HUES64 (cell line): ENCODE measurements at regions not wholly inside any gene's neighbourhood (a gene's known extent, or its start where the extent isn't known, plus 50 kb on each side); places are given as distances from the start of the nearest gene placed in this dataset.

ENCODE experiments used
- H3K27ac ChIP-seq: 2 replicates; pipeline ENCODE4 v1.7.0; 2013; ENCODE audit warnings: low read depth, low read length, inconsistent platforms
- H3K27me3 ChIP-seq: 2 replicates; pipeline ENCODE4 v1.6.1; 2013; ENCODE audit warnings: mild to moderate bottlenecking, low read length; ENCODE audit not compliant: insufficient read depth
- H3K36me3 ChIP-seq: 2 replicates; pipeline ENCODE4 v1.6.1; 2013; ENCODE audit warnings: mild to moderate bottlenecking, low read length; ENCODE audit not compliant: insufficient read depth
- H3K4me1 ChIP-seq: 2 replicates; pipeline ENCODE4 v1.6.1; 2013; ENCODE audit warnings: mild to moderate bottlenecking, low read length, moderate library complexity; ENCODE audit not compliant: insufficient read depth
- H3K4me3 ChIP-seq: 2 replicates; pipeline ENCODE4 v1.5.1; 2013; ENCODE audit warnings: mild to moderate bottlenecking, low read length, moderate library complexity
- H3K9ac ChIP-seq: 2 replicates; pipeline ENCODE4 v1.6.1; 2013; ENCODE audit warnings: mild to moderate bottlenecking, low read depth, low read length
- H3K9me3 ChIP-seq: 2 replicates; pipeline ENCODE4 v1.6.1; 2013; ENCODE audit warnings: low read depth, low read length; ENCODE audit not compliant: insufficient read depth
- WGBS: fragments of 150-250, 120-280 bp; methylation state at CpG from one replicate; pipeline ENCODE4 v1.1.7; 2013; ENCODE audit warnings: missing lambda C conversion rate; 5-methylcytosine and 5-hydroxymethylcytosine counted together

- H3K4me3 ChIP-seq = no peak overlapping the region
- H3K9me3 ChIP-seq = peaks cover 16% of the 10 kb centered on the region; the same call in 1 of the 2 replicates
- H3K4me1 ChIP-seq = no peaks in the 10 kb centered on the region
- no peak overlapping the region for H3K9ac ChIP-seq
- H3K36me3 ChIP-seq = no peaks in the 10 kb centered on the region
- 100% methylated on average over 1 of the region's 1 CpG for WGBS
- H3K27me3 ChIP-seq = no peaks in the 10 kb centered on the region
- no peak overlapping the region for H3K27ac ChIP-seq
Observed at GRCh38 chr10:111953949-111954348, 229.6 kb downstream of the GPAM start.

GRCh38 chr10:111954386-111954785 lies 229.2 kb downstream of the GPAM start:
- no peak overlapping the region for H3K9ac ChIP-seq
- peaks cover 16% of the 10 kb centered on the region; the same call in 1 of the 2 replicates for H3K9me3 ChIP-seq
- WGBS = 93% methylated on average over 4 of the region's 4 CpGs
- H3K4me3 ChIP-seq = no peak overlapping the region
- no peaks in the 10 kb centered on the region for H3K36me3 ChIP-seq
- no peak overlapping the region for H3K27ac ChIP-seq
- no peaks in the 10 kb centered on the region for H3K4me1 ChIP-seq
- H3K27me3 ChIP-seq = no peaks in the 10 kb centered on the region

- H3K36me3 ChIP-seq = no peaks in the 10 kb centered on the region
- 94% methylated on average over 6 of the region's 6 CpGs for WGBS
- H3K27ac ChIP-seq = no peak overlapping the region
- no peaks in the 10 kb centered on the region for H3K4me1 ChIP-seq
- H3K9ac ChIP-seq = no peak overlapping the region
- H3K4me3 ChIP-seq = no peak overlapping the region
- H3K27me3 ChIP-seq = no peaks in the 10 kb centered on the region
- H3K9me3 ChIP-seq = peaks cover 16% of the 10 kb centered on the region; the same call in 1 of the 2 replicates
Observed at GRCh38 chr10:111956841-111957240, 226.7 kb downstream of the GPAM start.

- H3K27ac ChIP-seq = no peak overlapping the region
- H3K36me3 ChIP-seq = no peaks in the 10 kb centered on the region
- H3K9me3 ChIP-seq = 0 out of 2 replicates have a peak, but pooled peaks cover 5% of the 10 kb centered on the region
- no peak overlapping the region for H3K9ac ChIP-seq
- H3K27me3 ChIP-seq = no peaks in the 10 kb centered on the region
- H3K4me3 ChIP-seq = no peak overlapping the region
- WGBS = 93% methylated on average over 5 of the region's 5 CpGs
- no peaks in the 10 kb centered on the region for H3K4me1 ChIP-seq
Observed at GRCh38 chr10:111962951-111963350, 220.6 kb downstream of the GPAM start.

GRCh38 chr10:111967116-111967515 lies 216.4 kb downstream of the GPAM start:
- H3K27me3 ChIP-seq = no peaks in the 10 kb centered on the region
- H3K9me3 ChIP-seq = 0 out of 2 replicates have a peak, but pooled peaks cover 4% of the 10 kb centered on the region
- H3K36me3 ChIP-seq = no peaks in the 10 kb centered on the region
- H3K4me3 ChIP-seq = no peak overlapping the region
- H3K4me1 ChIP-seq = no peaks in the 10 kb centered on the region
- no peak overlapping the region for H3K9ac ChIP-seq
- H3K27ac ChIP-seq = no peak overlapping the region
- WGBS = 100% methylated on average over 1 of the region's 1 CpG

GRCh38 chr10:111967547-111967946 lies 216.0 kb downstream of the GPAM start:
- no peaks in the 10 kb centered on the region for H3K4me1 ChIP-seq
- WGBS = 95% methylated on average over 2 of the region's 2 CpGs
- H3K4me3 ChIP-seq = no peak overlapping the region
- H3K36me3 ChIP-seq = no peaks in the 10 kb centered on the region
- H3K9me3 ChIP-seq = 0 out of 2 replicates have a peak, but pooled peaks cover 4% of the 10 kb centered on the region
- no peak overlapping the region for H3K9ac ChIP-seq
- no peak overlapping the region for H3K27ac ChIP-seq
- H3K27me3 ChIP-seq = no peaks in the 10 kb centered on the region

- 94% methylated on average over 1 of the region's 3 CpGs for WGBS
- Histone ChIP-seq H3K4me1 (no peaks in the 10 kb centered on the region), H3K9me3 (0 out of 2 replicates have a peak, but pooled peaks cover 4% of the 10 kb centered on the region)
Observed at GRCh38 chr10:111968647-111969046, 214.9 kb downstream of the GPAM start.

GRCh38 chr10:111970111-111970510 lies 213.5 kb downstream of the GPAM start:
- H3K27ac ChIP-seq = no peak overlapping the region
- WGBS = 89% methylated on average over 3 of the region's 5 CpGs
- H3K9ac ChIP-seq = no peak overlapping the region
- H3K4me1 ChIP-seq = no peaks in the 10 kb centered on the region
- no peak overlapping the region for H3K4me3 ChIP-seq
- no peaks in the 10 kb centered on the region for H3K27me3 ChIP-seq
- H3K36me3 ChIP-seq = no peaks in the 10 kb centered on the region
- 0 out of 2 replicates have a peak, but pooled peaks cover 4% of the 10 kb centered on the region for H3K9me3 ChIP-seq

More at GRCh38 chr10:111968647-111969046, 214.9 kb downstream of the GPAM start:
- Histone ChIP-seq H3K36me3 (no peaks in the 10 kb centered on the region), H3K4me3 (no peak overlapping the region), H3K9ac (no peak overlapping the region), H3K27ac (no peak overlapping the region), H3K27me3 (no peaks in the 10 kb centered on the region)

- Histone ChIP-seq H3K4me3 (no peak overlapping the region), H3K9me3 (0 out of 2 replicates have a peak, but pooled peaks cover under 1% of the 10 kb centered on the region), H3K9ac (no peak overlapping the region), H3K4me1 (no peaks in the 10 kb centered on the region), H3K27me3 (no peaks in the 10 kb centered on the region), H3K27ac (no peak overlapping the region), H3K36me3 (no peaks in the 10 kb centered on the region)
- WGBS = 82% methylated on average over 5 of the region's 5 CpGs
Observed at GRCh38 chr10:111972109-111972508, 211.5 kb downstream of the GPAM start.

GRCh38 chr10:111973306-111973705 lies 210.3 kb downstream of the GPAM start:
- 93% methylated on average over 2 of the region's 2 CpGs for WGBS
- H3K36me3 ChIP-seq = no peaks in the 10 kb centered on the region
- no peaks in the 10 kb centered on the region for H3K27me3 ChIP-seq
- no peak overlapping the region for H3K27ac ChIP-seq
- no peaks in the 10 kb centered on the region for H3K9me3 ChIP-seq
- no peak overlapping the region for H3K9ac ChIP-seq
- H3K4me1 ChIP-seq = no peaks in the 10 kb centered on the region
- no peak overlapping the region for H3K4me3 ChIP-seq

GRCh38 chr10:111973826-111974225 lies 209.7 kb downstream of the GPAM start:
- no peaks in the 10 kb centered on the region for H3K4me1 ChIP-seq
- no peaks in the 10 kb centered on the region for H3K36me3 ChIP-seq
- H3K9me3 ChIP-seq = no peaks in the 10 kb centered on the region
- WGBS = 80% methylated on average over 1 of the region's 1 CpG
- H3K27ac ChIP-seq = no peak overlapping the region
- H3K27me3 ChIP-seq = no peaks in the 10 kb centered on the region
- H3K4me3 ChIP-seq = no peak overlapping the region
- no peak overlapping the region for H3K9ac ChIP-seq

- H3K4me3 ChIP-seq = no peak overlapping the region
- no peak overlapping the region for H3K27ac ChIP-seq
- no peaks in the 10 kb centered on the region for H3K36me3 ChIP-seq
- no peak overlapping the region for H3K9ac ChIP-seq
- WGBS = 83% methylated on average over 4 of the region's 4 CpGs
- no peaks in the 10 kb centered on the region for H3K27me3 ChIP-seq
- H3K4me1 ChIP-seq = no peaks in the 10 kb centered on the region
- H3K9me3 ChIP-seq = no peaks in the 10 kb centered on the region
Observed at GRCh38 chr10:111974325-111974724, 209.2 kb downstream of the GPAM start.
